Endodermal cell (in vitro differentiated cells): ENCODE measurements at regions not wholly inside any gene's neighbourhood (a gene's known extent, or its start where the extent isn't known, plus 50 kb on each side); places are given as distances from the start of the nearest gene placed in this dataset.

ENCODE experiments used
- DNase-seq: peaks from one replicate; pipeline ENCODE4 v3.0.0-alpha.2; 2017
- H3K27ac ChIP-seq: 2 replicates; pipeline ENCODE4 v1.5.1; 2013; ENCODE audit warnings: mild to moderate bottlenecking, low read depth, low read length, moderate library complexity
- H3K27me3 ChIP-seq: 2 replicates; pipeline ENCODE4 v1.6.1; 2013; ENCODE audit warnings: mild to moderate bottlenecking, low read length, moderate library complexity; ENCODE audit not compliant: insufficient read depth, control insufficient read depth, poor library complexity, severe bottlenecking
- H3K36me3 ChIP-seq: 2 replicates; pipeline ENCODE4 v1.7.0; 2013; ENCODE audit warnings: mild to moderate bottlenecking, low read length, moderate library complexity; ENCODE audit not compliant: control insufficient read depth, insufficient read depth
- H3K4me1 ChIP-seq: one replicate; pipeline ENCODE4 v1.7.0; 2013; ENCODE audit warnings: low read length; ENCODE audit not compliant: control insufficient read depth, insufficient read depth
- H3K4me3 ChIP-seq: 2 replicates; pipeline ENCODE4 v1.5.1; 2013; ENCODE audit warnings: mild to moderate bottlenecking, low read length, moderate library complexity
- H3K9ac ChIP-seq: 2 replicates; pipeline ENCODE4 v1.6.1; 2013; ENCODE audit warnings: mild to moderate bottlenecking, low read length, moderate library complexity; ENCODE audit not compliant: poor library complexity, severe bottlenecking; ENCODE audit errors: extremely low read depth
- H3K9me3 ChIP-seq: 2 replicates; pipeline ENCODE4 v1.6.1; 2013; ENCODE audit warnings: mild to moderate bottlenecking, low read length, moderate library complexity; ENCODE audit not compliant: control insufficient read depth
- H3K27ac Mint-ChIP-seq: 2 replicates; pipeline ENCODE4 v1.8.0; 2020; ENCODE audit warnings: mixed read lengths
- H3K27me3 Mint-ChIP-seq: 2 replicates; pipeline ENCODE4 v1.8.0; 2021; ENCODE audit warnings: mild to moderate bottlenecking, mixed read lengths; ENCODE audit not compliant: insufficient read depth
- H3K36me3 Mint-ChIP-seq: 2 replicates; pipeline ENCODE4 v1.8.0; 2020; ENCODE audit warnings: low read depth, mixed read lengths
- H3K4me1 Mint-ChIP-seq: 2 replicates; pipeline ENCODE4 v1.8.0; 2020; ENCODE audit warnings: mixed read lengths
- H3K4me3 Mint-ChIP-seq: 2 replicates; pipeline ENCODE4 v1.8.0; 2020; ENCODE audit warnings: mild to moderate bottlenecking, moderate library complexity, mixed read lengths
- H3K9me3 Mint-ChIP-seq: 2 replicates; pipeline ENCODE4 v1.8.0; 2020; ENCODE audit warnings: mild to moderate bottlenecking, mixed read lengths
- CTCF ChIP-seq: fragments of 200-600 bp; sonication (generic); conservative IDR thresholded peaks from 2 replicates; pipeline ENCODE4 v1.5.0; 2021; ENCODE audit warnings: antibody characterized with exemption, mild to moderate bottlenecking
- WGBS, 2 experiments: methylation state at CpG; one replicate each; pipeline versions ENCODE4 v1.1.5 to v1.1.7; 2013; ENCODE audit warnings: missing lambda C conversion rate in 2 of 2, mixed read lengths in 1 of 2; ENCODE audit not compliant: insufficient coverage in 1 of 2, insufficient read length in 1 of 2; 5-methylcytosine and 5-hydroxymethylcytosine counted together

DNA sequence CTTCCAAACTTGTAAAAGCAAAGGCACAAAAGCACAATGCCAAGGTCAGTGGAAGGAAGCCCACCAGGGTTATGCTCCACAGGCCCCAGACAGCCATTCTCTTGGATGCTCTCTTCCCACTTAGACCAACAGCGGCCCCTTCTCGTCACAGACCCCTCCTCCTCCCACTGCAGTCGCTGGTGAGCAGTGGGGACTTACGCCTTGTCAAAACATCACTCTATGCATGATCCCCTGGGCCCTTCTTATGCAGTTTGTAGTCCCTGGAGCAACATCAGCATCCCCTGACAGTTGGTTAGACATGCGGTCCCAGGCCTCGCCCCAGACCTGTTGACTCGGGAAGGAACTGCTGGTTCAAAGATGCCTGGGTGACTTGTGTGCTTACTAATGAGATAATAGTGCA is 376.0 kb upstream of the KLHL29 start:
- H3K36me3 Mint-ChIP-seq = no peaks in the 10 kb centered on the region
- H3K27ac Mint-ChIP-seq = no peak overlapping the region
- Histone ChIP-seq H3K4me1 (no peaks in the 10 kb centered on the region), H3K36me3 (no peaks in the 10 kb centered on the region), H3K9ac (no peak overlapping the region), H3K9me3 (no peaks in the 10 kb centered on the region), H3K27me3 (no peaks in the 10 kb centered on the region), H3K27ac (no peak overlapping the region), H3K4me3 (no peak overlapping the region)
- H3K27me3 Mint-ChIP-seq = peaks cover 15% of the 10 kb centered on the region
- no peak for TF ChIP-seq CTCF
- no peaks in the 10 kb centered on the region for H3K9me3 Mint-ChIP-seq
- no peak overlapping the region for H3K4me3 Mint-ChIP-seq
- peaks cover 15% of the 10 kb centered on the region for H3K4me1 Mint-ChIP-seq
- DNase-seq = no peak
- 91 to 100% methylated on average over 5 to 7 of the region's 7 CpGs for WGBS, 2 experiments

DNA sequence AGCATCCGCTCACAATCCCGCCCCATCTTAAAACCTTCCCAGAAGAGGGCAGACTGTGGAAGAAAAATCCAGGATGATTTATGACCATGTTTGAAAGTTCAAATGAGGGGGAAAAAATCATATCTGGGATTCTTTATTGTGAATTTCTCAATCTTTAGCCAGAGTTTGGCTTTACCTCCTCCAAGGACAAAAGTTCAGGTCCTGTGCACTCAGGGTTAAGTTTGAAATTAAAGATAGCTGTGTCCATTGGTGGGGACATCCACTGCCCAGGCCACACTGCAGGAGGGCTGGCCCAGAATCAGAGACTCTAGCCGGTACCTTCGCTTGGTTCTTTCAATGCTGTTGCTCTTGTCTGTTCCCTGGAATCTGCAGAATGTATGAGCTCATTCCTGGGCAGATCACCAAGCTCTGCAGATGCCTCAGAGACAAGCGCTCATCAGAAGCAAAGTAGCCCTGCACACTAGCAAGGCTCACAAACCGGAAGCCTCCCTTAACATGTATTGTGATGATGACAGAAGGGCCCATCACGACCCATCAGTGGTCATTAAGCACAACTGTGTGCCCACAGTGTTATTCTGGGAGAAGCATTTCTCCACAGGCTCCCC is 375.3 kb upstream of the KLHL29 start:
- no peak for DNase-seq

DNA sequence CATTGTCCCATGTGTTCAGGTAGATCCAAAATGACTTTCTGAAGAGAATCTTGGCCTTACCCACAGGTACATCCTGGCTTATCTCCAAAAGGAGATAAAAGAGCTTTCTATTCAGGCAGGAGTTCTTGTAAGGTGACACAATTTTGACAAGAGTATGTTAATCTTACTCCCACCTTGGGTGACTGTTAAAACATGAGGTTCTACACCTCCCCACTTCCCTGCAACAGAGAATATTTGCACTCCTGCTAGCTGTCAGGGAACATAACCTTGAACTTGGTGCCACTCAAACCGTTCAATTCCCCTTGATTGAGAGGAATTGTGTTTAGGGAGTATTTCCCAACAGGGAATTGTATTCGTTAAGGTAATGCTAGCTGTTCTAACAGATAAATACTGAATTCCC is 372.5 kb upstream of the KLHL29 start:
- H3K27me3 ChIP-seq = peaks cover 4% of the 10 kb centered on the region
- H3K4me3 ChIP-seq = no peak overlapping the region
- no peak overlapping the region for H3K9ac ChIP-seq
- DNase-seq = no peak
- no peak overlapping the region for H3K27ac ChIP-seq
- Mint-ChIP-seq H3K4me1 (peaks cover 22% of the 10 kb centered on the region), H3K9me3 (no peaks in the 10 kb centered on the region), H3K36me3 (no peaks in the 10 kb centered on the region), H3K27ac (no peak overlapping the region), H3K4me3 (no peak overlapping the region), H3K27me3 (peaks cover 19% of the 10 kb centered on the region)
- TF ChIP-seq CTCF = no peak
- no peaks in the 10 kb centered on the region for H3K4me1 ChIP-seq
- 84% methylated on average over 2 of the region's 2 CpGs; no CpG with 5 or more reads in 1 of the 2 experiments for WGBS, 2 experiments
- no peaks in the 10 kb centered on the region for H3K36me3 ChIP-seq
- H3K9me3 ChIP-seq = no peaks in the 10 kb centered on the region

More for the DNA sequence above, 375.3 kb upstream of the KLHL29 start:
- Mint-ChIP-seq H3K36me3 (no peaks in the 10 kb centered on the region), H3K4me1 (peaks cover 15% of the 10 kb centered on the region), H3K9me3 (no peaks in the 10 kb centered on the region), H3K27me3 (peaks cover 17% of the 10 kb centered on the region), H3K27ac (no peak overlapping the region), H3K4me3 (no peak overlapping the region)
- no peaks in the 10 kb centered on the region for H3K27me3 ChIP-seq
- no peaks in the 10 kb centered on the region for H3K36me3 ChIP-seq
- H3K4me3 ChIP-seq = no peak overlapping the region
- no peak overlapping the region for H3K9ac ChIP-seq
- 93 to 96% methylated on average over 4 to 7 of the region's 7 CpGs for WGBS, 2 experiments
- H3K4me1 ChIP-seq = no peaks in the 10 kb centered on the region
- no peaks in the 10 kb centered on the region for H3K9me3 ChIP-seq
- H3K27ac ChIP-seq = no peak overlapping the region
- no peak for TF ChIP-seq CTCF
